ENCODE measurements at regions not wholly inside any gene's neighbourhood (a gene's known extent, or its start where the extent isn't known, plus 50 kb on each side); places are given as distances from the start of the nearest gene placed in this dataset.

DNA sequence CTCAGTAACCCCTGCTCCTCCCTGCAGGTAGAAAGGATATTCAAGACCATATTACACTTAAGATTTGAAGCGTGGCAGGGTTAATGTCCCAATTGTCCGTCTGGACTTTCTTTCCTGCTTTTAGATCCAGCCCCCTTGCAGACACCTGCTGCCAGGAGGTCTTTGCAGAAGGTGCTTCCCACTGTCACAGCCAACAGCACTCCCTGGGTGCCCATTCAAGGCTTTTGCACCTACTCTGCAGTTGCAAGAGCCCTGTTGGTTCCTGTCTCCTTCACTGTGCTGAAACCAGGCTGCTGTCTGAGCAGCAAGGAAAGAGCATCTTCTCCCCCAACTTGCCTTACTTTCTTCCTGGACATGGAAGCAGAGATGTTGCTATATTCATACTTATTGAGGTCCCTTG, 1043.0 kb upstream of the POU3F3 start:
- no peak for DNase-seq (ENCODE audit: low spot score)

DNA sequence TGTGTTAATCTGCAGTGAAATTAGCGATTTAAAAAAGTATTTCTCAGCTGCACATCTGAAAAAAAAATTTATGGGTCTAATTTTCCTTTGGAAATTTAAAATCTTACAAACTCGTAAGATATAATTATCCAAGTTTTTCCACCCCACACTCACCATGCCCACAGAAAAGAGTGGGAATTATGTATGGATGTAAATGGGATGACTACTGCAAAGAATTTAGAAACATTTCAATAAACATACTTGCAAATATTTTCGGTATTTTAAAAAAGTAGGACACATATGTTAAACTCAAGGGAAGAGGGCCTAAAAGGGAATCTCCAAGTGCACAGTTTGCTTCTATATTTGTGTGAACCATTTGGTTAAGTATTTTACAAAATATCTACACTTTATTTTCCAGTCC, 1039.9 kb upstream of the POU3F3 start:
- no peak for DNase-seq (ENCODE audit: low spot score)

DNA sequence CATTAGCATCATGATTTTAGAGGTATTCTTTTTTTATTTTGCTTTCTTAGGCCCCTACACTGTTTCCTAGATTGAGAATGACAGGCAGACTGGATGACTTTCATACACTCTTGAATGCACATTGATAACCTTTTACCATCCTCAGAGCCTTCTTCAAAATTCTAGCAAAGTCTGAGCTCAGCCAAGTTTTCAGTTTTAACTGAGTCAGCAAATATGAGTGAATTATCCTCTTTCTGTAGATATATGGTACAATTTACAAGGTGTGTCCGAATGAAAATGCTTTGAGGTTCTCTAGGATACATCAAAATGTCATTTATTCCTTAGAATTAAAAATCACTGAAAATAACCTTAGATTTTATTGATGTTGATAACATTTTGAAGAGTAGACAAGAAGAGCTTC, 1038.2 kb upstream of the POU3F3 start:
- DNase-seq (ENCODE audit: low spot score) = no peak

DNA sequence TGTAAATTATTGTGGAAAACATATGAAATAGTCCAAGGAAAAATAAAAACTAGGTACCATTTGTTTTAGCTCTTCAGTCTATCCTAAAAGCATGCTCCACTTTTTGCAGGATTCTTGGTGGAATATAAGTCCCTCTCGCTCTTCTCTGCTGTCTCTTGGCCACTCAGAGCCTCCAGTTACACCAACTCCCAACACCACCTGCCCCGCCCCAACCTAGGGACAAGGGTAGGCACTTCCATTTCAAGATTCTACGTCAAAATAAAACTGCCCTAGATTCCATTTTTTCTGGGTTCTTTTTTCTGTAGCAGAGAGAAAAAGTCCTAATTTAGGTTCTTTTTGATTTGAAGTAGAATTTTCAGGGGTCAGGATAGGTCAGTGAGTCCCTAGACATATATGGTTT, 1036.2 kb upstream of the POU3F3 start:
- no peak for DNase-seq (ENCODE audit: low spot score)

DNA sequence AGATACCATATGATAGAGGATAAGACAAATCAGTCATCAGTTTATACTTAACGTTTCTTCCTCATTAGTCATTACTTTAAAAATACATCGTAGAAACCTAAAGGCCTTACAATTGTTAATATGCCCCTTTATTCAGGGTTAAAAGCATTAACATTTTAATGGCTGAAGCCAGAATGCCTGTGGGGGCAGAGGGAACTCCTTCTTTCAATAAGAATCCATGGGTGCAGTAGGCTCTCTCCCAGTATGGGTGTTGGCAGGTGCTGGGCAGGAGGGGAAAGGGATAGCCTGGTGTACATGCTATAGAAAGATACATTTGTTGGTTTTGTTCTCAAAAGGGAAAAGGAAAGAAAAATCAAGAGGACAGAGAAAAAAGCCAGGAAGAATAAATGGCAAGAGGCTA, 1035.7 kb upstream of the POU3F3 start:
- DNase-seq (ENCODE audit: low spot score) = no peak

DNA sequence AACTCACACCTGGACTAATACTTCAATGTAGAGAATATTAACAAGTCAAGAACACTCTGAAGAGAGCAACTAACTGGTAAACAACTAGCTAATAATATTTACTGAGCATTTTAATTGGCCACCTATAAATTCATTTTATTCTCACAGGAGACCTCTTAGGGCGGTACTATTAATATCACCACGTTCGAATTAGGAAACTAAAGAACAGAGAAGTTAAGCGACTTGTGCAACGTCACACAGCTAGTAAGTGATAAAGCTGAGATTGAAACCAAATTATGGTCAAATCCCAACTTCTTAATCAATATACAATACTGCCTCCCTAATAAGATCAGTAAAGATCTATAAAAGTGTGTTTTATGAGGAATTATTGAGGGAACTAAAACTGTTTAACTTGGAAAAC, 1034.3 kb upstream of the POU3F3 start:
- no peak for DNase-seq (ENCODE audit: low spot score)

DNA sequence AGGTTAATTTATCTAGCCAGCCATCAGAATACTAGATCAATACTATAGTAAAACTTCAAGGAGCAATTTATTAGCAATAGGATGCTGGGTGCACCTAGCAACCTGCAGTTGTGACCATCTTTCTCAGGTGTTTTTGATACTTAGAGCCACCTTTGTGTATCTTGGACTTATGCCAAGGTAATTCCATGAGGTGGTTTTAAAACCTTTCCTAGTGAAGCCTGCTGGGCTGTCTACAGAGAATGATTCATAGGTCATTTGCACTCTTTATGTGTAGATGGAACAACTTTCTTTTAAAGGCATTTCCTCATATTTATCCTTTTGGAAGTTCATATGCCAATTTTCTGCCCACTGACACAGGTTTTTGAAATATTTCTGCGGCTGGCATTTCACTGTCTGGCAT, 1030.1 kb upstream of the POU3F3 start:
- DNase-seq (ENCODE audit: low spot score) = no peak

DNA sequence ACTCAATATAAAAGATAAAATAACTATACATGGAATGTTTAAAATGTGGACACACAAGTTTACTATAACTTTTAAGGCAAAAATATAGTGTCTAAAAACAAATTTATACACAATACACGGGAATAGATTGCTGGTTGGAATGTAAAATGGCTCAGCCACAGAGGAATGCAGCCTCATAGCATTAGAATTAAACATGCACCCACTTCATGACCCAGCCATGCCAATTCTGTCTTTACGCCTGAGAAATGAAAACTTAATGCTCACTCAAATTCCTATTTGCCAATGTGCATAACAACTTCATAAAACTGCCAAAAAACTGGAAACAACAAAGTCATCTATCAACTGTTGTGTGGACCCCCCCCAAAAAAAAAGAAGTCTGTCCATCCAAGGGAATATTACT, 1006.6 kb upstream of the POU3F3 start:
- no peak for DNase-seq (ENCODE audit: low spot score)

DNA sequence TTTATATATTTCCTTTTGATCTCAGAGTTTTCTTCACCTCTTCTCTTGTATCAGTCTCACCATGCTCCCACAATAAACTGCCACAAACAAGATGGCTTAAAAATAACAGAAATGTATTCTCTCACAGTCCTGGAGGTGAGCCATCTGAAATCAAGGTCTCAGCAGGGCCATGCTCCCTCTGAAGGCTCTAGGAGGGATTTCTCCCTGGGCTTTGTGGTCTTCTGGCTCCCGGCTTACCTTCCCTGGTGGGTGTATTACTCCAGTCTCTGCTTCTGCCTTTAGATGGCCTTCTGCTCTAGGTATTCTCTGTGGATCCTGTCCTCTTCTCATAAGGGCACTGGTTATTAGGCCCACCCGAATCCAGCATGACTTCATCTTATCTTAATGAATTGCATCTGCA, 994.7 kb upstream of the POU3F3 start:
- DNase-seq (ENCODE audit: low spot score) = no peak

DNA sequence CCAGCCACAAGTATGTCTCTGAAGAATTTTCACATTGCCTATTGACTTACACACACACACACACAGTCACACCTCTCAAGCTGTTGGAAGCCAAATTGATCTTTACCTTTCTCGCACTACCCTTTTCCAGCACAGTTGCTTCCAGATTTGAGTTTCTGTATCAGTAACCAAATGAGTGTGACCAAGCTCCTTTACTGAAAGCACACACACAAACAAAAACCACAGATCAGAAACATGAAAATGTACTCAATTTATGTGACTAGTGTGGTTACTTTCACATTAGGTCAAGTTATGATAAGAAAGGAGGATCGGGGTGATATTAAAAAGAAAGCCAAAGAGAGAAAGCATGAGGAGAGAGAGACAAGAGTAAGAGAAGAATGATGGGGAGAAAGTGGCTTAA, 993.9 kb upstream of the POU3F3 start:
- no peak for DNase-seq (ENCODE audit: low spot score)

DNA sequence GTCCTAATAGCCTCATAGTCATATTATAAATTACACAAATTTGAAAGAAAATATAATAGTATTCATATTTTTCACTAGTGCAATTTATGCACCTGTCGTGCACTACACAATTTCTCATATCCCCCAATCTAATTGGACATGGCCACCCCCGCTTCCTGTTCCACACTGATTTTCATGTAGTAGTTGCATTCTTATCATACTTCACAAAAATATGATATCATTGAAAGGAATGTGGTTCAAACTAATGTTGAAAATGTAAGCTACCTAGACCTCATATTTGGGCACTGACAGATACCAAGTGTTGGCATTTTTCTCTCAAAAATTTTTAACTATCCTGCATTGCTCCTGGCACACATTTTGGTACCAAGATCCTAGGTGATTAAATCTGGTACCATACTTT, 985.5 kb upstream of the POU3F3 start:
- DNase-seq (ENCODE audit: low spot score) = no peak

DNA sequence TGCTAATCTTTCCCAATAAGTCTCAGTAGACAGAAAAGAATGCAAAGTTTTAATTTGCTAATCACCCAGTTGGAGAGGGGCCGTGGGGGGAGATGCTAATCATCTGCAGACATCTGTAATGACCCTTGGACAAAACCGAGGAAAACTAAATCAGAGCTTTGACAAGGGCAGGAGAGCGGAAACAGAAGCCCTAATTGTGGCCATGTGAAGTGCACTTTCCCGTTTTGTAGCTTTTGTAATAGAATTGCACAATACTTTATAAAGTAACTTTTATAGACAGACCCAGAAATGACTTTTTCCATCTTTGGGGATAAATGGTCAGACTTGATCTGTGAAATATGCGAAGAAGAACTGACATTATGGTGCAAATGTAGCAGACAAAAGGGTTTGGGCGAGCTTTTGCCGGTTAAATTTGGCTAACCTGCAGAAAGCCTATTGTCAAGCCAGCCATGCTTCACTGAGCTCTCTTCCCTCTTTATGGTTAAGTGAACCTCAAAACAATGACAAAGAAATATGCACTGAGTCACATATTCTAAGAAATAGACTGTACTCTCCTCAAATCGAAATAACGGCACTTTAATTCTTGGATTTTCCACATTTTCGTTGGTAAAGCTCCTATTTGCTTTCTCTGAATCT, 980.1 kb upstream of the POU3F3 start:
- DNase-seq (ENCODE audit: low spot score) = no peak

DNA sequence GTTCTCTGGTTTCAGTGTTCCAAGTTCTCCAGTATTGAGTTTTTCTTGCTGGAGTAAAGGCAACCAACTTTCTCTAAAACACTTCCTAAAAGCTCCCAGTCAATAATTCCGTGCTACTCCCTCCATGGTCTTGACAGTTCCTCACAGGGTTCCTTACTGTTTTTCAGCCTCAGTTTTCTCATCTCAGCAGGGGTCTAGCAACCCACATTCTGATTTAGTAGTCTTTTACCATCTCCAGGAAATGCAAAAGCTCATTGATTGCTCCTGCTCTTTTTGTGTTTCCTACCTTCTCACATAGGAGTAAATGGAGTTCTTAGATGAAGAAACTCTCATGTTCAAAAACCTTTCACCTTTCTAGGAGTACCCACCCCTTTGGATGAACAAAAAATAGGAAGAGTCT, 978.8 kb upstream of the POU3F3 start:
- DNase-seq (ENCODE audit: low spot score) = no peak

DNA sequence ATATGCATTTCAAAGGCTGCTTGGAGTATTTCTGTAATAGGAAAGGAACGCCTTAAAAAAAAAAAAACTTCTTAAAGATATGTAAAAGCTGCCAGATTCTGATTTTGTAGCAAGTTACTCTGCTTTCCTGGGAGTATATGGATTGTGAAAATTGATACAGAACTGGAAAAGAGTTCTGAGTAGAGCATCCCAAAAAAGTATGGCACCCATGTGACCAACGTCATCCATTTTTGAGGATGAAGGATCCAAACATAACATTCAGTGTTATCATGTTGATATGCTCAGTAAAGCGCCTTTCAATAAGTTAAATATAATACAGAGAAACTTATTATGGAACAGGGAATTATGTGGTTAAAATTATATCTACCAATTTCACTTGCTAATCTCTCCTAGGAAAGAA, 978.4 kb upstream of the POU3F3 start:
- no peak for DNase-seq (ENCODE audit: low spot score)

DNA sequence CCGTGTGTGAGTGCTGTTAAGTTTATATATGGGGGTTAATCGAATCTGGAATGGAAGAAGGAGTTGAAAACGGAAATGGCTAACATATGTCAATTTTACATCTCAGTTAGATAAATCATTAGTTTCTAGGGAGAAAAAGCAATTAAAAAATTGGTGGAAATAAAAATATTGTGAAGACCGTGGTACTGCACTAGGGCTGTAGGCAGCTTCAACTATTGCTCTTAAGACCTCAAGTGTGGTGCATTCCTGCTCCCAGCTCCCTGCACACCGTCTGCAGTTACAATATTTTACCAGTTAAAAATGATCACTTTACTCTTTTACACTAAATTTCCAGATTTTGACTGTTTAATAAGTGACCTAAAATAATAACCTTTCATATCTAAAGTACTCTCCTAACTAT, 977.3 kb upstream of the POU3F3 start:
- no peak for DNase-seq (ENCODE audit: low spot score)

DNA sequence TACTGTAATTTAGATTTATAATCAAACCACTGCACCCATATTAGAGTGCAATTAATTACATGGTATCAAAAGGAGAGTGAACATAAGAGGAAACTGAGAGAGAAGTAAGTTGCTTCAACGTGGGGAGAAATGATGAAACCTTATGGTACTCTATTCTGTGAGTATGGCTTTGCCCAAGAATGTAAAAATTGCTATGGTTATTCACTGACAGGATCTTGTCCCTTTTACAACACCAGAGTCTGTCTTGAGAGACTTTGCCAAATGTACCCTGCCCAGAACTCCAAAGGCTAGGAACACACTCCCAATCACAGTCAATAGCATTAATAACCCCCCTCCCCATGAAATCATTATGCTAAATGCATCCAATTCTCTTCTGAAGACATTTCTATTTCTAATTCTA, 974.8 kb upstream of the POU3F3 start:
- no peak for DNase-seq (ENCODE audit: low spot score)

DNA sequence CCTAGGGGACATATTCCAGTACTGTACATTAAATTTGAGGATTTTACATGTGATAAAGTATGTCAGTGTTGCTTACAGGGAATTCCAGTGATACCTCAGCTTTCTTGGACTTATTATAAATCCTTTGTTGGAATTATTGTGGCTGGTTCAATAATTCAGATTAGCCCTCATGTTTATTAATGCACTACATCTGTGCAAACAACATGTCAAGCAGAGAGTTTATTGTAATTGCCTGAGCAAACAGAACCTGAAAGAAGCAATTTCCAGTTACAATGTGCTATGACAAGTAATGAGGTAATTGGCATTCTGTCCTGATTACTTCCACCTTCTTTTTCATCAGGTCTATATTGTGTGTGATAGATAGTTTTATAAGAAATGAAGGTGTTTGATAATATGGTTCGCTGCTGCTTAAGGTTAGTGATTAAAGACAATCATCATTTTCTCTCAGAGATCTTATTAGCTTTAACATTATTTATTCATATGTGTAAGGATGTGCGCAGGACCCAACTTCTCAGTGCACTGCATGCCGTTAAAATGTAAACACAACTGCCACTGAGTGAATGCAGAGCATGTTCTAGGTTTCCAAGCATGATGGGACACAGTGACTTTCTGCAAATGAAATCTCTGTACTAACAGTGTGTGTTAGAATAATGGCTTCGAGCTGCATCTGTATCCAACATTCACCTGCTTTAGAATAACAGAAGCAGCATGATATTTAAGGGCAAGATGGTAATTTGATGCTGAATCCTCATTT, 973.7 kb upstream of the POU3F3 start:
- DNase-seq (ENCODE audit: low spot score) = no peak

DNA sequence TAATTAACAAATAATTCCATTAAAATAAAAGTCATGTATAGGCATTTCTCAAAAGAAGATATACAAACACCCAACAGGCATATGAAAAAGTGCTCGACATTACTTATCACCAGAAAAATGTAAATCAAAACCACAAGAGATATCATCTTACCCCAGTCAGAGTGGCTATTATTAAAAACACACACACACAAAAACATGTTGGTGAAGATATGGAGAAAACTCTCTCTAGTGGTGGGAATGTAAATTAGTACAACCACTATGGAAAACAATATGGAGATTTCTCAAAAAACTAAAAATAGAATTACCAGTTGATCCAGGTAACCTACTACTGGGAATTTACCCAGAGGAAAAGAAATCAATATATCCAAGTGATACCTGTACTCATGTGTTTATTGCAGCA, 966.3 kb upstream of the POU3F3 start:
- no peak for DNase-seq (ENCODE audit: low spot score)

DNA sequence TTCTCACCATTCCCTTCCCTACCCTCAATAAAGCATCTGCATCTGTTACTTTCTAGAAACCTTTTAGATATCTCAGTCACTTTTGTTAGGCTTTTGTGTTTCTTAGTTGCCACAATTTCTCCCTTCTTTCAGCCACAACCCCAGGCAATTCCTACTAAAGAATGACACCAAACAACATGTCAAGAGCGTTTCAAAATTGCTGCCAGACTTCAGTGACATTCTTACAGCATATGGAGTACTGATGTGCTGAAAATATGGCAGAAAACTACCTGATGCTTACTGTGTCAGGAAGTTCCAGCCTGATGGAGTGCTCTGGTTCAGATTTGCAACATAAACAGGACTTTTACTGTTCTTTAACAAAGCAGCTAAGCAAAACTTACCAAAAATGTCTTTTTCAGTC, 957.7 kb upstream of the POU3F3 start:
- no peak for DNase-seq (ENCODE audit: low spot score)

DNA sequence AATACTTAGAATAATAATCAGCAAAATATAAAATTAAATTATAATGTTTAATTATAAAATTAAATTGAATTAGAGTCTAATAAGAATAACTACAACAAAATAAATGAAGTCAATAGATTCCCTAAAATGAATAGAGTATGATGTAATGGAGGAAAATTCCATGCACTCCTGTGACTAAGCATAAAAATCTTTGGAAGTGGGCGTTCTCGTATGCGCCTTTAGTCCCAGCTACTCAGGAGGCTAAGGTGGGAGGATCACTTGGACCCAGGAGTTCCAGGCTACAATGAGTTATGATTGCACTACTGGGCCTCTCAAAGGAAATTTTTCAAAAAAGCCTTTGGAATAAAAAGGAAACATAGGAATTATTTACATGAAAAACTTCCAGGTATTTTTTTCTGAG, 955.4 kb upstream of the POU3F3 start:
- no peak for DNase-seq (ENCODE audit: low spot score)

DNA sequence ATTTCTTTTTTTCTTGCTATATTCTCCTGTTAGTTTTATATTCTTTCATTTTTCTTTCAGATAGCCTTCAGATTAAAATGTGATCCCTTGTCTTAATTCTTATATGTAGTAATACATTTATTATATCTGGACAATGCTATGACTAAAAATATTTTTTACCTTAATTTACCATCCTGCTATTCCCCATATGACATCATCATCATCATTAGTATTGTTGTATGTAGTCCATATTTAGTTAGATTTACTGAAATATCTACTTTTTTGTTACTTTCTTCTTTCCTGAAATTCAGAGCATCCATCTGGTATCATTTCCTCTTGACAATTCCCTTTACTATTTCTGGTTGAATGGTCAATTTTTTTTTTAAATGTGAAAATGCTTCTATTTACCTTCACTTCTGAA, 951.6 kb upstream of the POU3F3 start:
- no peak for DNase-seq (ENCODE audit: low spot score)

DNA sequence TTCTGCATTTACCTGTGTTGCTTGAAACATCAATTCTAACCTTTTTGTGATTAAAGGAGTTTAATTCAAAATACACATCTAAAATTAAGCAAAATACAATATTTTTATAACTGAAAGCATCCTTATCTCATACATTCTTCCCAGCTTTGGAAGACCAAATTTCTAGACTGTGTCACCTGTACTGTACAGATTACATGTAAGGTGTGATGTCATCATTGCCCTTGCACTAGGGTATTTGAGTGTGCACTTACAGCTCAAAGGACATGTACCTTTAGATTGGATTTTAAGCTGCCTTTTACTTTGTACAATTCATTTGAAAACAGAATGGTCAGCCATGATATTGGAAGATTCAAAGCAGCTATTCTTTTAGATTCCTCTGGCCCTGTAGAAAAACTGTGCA, 932.8 kb upstream of the POU3F3 start:
- no peak for DNase-seq (ENCODE audit: low spot score)

DNA sequence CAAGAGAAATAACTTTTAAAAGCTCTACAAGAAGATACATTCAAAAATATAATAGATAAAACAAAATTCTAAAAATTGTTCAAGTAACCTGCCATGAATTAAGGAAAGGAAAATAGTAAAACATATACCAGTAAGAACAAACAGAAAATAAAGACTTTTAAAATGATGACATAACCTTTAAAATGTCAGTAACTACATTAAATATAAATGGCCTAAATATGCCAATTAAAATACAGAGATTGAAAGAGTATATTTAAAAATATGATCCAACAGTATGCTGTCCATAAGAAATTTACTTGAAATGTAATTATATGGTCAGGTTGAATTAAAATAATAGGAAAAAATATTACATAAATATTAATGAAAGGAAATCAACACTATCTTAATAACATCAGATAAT, 911.7 kb upstream of the POU3F3 start:
- no peak for DNase-seq (ENCODE audit: low spot score)

DNA sequence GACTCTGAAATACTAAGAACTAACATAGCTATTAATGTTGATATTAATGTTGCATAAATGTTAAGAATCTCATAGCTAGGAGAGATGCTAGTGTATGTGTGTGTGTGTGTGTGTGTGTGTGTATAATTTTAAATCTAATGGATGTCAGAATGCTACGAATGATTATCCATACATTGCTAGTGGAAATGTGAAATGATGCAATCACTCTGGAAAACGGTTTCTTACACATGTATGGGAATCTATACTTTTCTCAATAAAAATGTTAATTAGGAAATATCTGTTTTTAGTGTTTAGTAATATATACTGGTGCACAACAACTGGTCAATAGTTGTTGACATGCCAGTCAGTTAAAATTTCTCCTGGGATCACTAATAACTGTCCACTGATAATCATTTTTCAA, 908.8 kb upstream of the POU3F3 start:
- DNase-seq (ENCODE audit: low spot score) = no peak

All from hematopoietic multipotent progenitor cell treated with erythropoietin and hydrocortisone succinate and interleukin-3 and kit ligand, for 15 days (in vitro differentiated cells).